ENCODE measurements at regions not wholly inside any gene's neighbourhood (a gene's known extent, or its start where the extent isn't known, plus 50 kb on each side); places are given as distances from the start of the nearest gene placed in this dataset.

- H3K4me3 ChIP-seq (ENCODE audit: low read depth, low read length) = no peak overlapping the region
- no peak for TF ChIP-seq CTCF (conservative IDR thresholded peaks at IDR 0.05; ENCODE audit: low read depth, low read length)
- DNase-seq (ENCODE audit: low read depth) = no peak
Observed at GRCh38 chr18:61749031-61749430, 143.8 kb downstream of the RNF152 start.

GRCh38 chr18:61748004-61748403, 144.8 kb downstream of the RNF152 start:
- no peak overlapping the region for H3K4me3 ChIP-seq (ENCODE audit: low read depth, low read length)
- TF ChIP-seq CTCF (conservative IDR thresholded peaks at IDR 0.05; ENCODE audit: low read depth, low read length) = no peak

GRCh38 chr18:61743775-61744531, 148.9 kb downstream of the RNF152 start:
- peak; percentile 73 for DNase-seq (ENCODE audit: low read depth)
- no peak for TF ChIP-seq CTCF (conservative IDR thresholded peaks at IDR 0.05; ENCODE audit: low read depth, low read length)
- H3K4me3 ChIP-seq (ENCODE audit: low read depth, low read length) = no peak overlapping the region

More at GRCh38 chr18:61748004-61748403, 144.8 kb downstream of the RNF152 start:
- DNase-seq (ENCODE audit: low read depth) = no peak

GRCh38 chr18:61742565-61743429, 150.0 kb downstream of the RNF152 start:
- no peak for TF ChIP-seq CTCF (conservative IDR thresholded peaks at IDR 0.05; ENCODE audit: low read depth, low read length)
- DNase-seq (ENCODE audit: low read depth) = peak; percentile 8
- H3K4me3 ChIP-seq (ENCODE audit: low read depth, low read length) = no peak overlapping the region

GRCh38 chr18:61741881-61742454, 150.8 kb downstream of the RNF152 start:
- DNase-seq (ENCODE audit: low read depth) = no peak
- TF ChIP-seq CTCF (conservative IDR thresholded peaks at IDR 0.05; ENCODE audit: low read depth, low read length) = no peak

GRCh38 chr18:61738488-61738887, 154.3 kb downstream of the RNF152 start:
- no peak overlapping the region for H3K4me3 ChIP-seq (ENCODE audit: low read depth, low read length)
- peak; percentile 58 for DNase-seq (ENCODE audit: low read depth)
- TF ChIP-seq CTCF (conservative IDR thresholded peaks at IDR 0.05; ENCODE audit: low read depth, low read length) = no peak

More at GRCh38 chr18:61741881-61742454, 150.8 kb downstream of the RNF152 start:
- no peak overlapping the region for H3K4me3 ChIP-seq (ENCODE audit: low read depth, low read length)
